Vagina (tissue), 2 donors: ENCODE measurements at regions not wholly inside any gene's neighbourhood (a gene's known extent, or its start where the extent isn't known, plus 50 kb on each side); places are given as distances from the start of the nearest gene placed in this dataset.

Experiments used
- DNase-seq, 2 donors: peaks; one replicate each; pipeline ENCODE4 v3.0.0-alpha.2; 2017; ENCODE audit errors: extremely low spot score in 2 of 2
- H3K27ac ChIP-seq: fragments of 200-600 bp; sonication (generic); one replicate; pipeline ENCODE4 v1.5.1; 2019
- H3K27me3 ChIP-seq: fragments of 200-600 bp; sonication (generic); one replicate; pipeline ENCODE4 v1.5.1; 2019
- H3K36me3 ChIP-seq, 2 donors: fragments of 200-600 bp; sonication (generic); one replicate each; pipeline ENCODE4 v1.5.1; 2017 to 2019
- H3K4me1 ChIP-seq: fragments of 200-600 bp; sonication (generic); one replicate; pipeline ENCODE4 v1.5.1; 2019
- H3K4me3 ChIP-seq, 2 donors: fragments of 200-600 bp; sonication (generic); 1 replicate in 1 of 2; 2 replicates in 1 of 2; pipeline ENCODE4 v1.5.1; 2016 to 2019
- H3K9me3 ChIP-seq: fragments of 200-600 bp; sonication (generic); one replicate; pipeline ENCODE4 v1.5.1; 2019
- CTCF ChIP-seq, 3 experiments: fragments of 450-650 bp in 2 of 3; fragments of 200-600 bp in 1 of 3; sonication (generic) in 1 of 3; IDR thresholded peaks; one replicate each; pipeline ENCODE4 v1.5.1; 2017 to 2019; ENCODE audit warnings: antibody characterized with exemption in 3 of 3, mild to moderate bottlenecking in 2 of 3, moderate library complexity in 2 of 3
- POLR2A ChIP-seq, 2 donors: fragments of 450-650 bp; IDR thresholded peaks; one replicate each; pipeline ENCODE4 v1.6.1; 2017; ENCODE audit warnings: antibody characterized with exemption in 2 of 2, mild to moderate bottlenecking in 2 of 2, moderate library complexity in 2 of 2
- POLR2AphosphoS5 ChIP-seq, 2 donors: sonication (generic); formaldehyde crosslinking; IDR thresholded peaks; one replicate each; pipeline ENCODE4 v1.9.0; 2017; ENCODE audit warnings: antibody characterized with exemption in 2 of 2, mild to moderate bottlenecking in 2 of 2, low read depth in 1 of 2; ENCODE audit not compliant: insufficient read depth in 1 of 2
- intact Hi-C: fragments of 100-400 bp; cut with DNase I; formaldehyde crosslinking; loops from one replicate; pipeline ENCODE4 v1.15.1; 2023

GRCh38 chr10:44244745-44245600 is 139.9 kb downstream of the CXCL12 start:
- Histone ChIP-seq H3K36me3 (no peaks in the 10 kb centered on the region), H3K27ac (no peak overlapping the region), H3K4me3 (no peak overlapping the region), H3K27me3 (no peaks in the 10 kb centered on the region), H3K4me1 (no peaks in the 10 kb centered on the region), H3K9me3 (no peaks in the 10 kb centered on the region)
- TF ChIP-seq POLR2A (IDR thresholded peaks at IDR 0.05) (no peak), POLR2AphosphoS5 (IDR thresholded peaks at IDR 0.05; ENCODE audit: insufficient read depth in 1 of 2, low read depth in 1 of 2) (no peak), CTCF (IDR thresholded peaks at IDR 0.05) (no peak)
- DNase-seq = no peak
- intact Hi-C loops = no loop called here

GRCh38 chr10:44243851-44244510 is 140.9 kb downstream of the CXCL12 start:
- Histone ChIP-seq H3K27me3 (no peaks in the 10 kb centered on the region), H3K4me1 (no peaks in the 10 kb centered on the region), H3K9me3 (no peaks in the 10 kb centered on the region), H3K36me3 (no peaks in the 10 kb centered on the region), H3K27ac (no peak overlapping the region), H3K4me3 (no peak overlapping the region)
- DNase-seq = no peak
- TF ChIP-seq POLR2A (IDR thresholded peaks at IDR 0.05) = no peak
- no peak for TF ChIP-seq CTCF (IDR thresholded peaks at IDR 0.05)
- TF ChIP-seq POLR2AphosphoS5 (IDR thresholded peaks at IDR 0.05; ENCODE audit: insufficient read depth in 1 of 2, low read depth in 1 of 2) = no peak
- intact Hi-C loops = no loop called here

GRCh38 chr10:44242826-44243225 is 142.1 kb downstream of the CXCL12 start:
- H3K36me3 ChIP-seq = no peaks in the 10 kb centered on the region
- intact Hi-C loops = no loop called here
- H3K4me3 ChIP-seq = no peak overlapping the region
- no peaks in the 10 kb centered on the region for H3K9me3 ChIP-seq
- no peak for DNase-seq
- no peak for TF ChIP-seq POLR2AphosphoS5 (IDR thresholded peaks at IDR 0.05; ENCODE audit: insufficient read depth in 1 of 2, low read depth in 1 of 2)
- no peak for TF ChIP-seq CTCF (IDR thresholded peaks at IDR 0.05)
- TF ChIP-seq POLR2A (IDR thresholded peaks at IDR 0.05) = no peak
- no peak overlapping the region for H3K27ac ChIP-seq
- H3K27me3 ChIP-seq = no peaks in the 10 kb centered on the region
- no peaks in the 10 kb centered on the region for H3K4me1 ChIP-seq

GRCh38 chr10:44242091-44242490 is 142.8 kb downstream of the CXCL12 start:
- TF ChIP-seq CTCF (IDR thresholded peaks at IDR 0.05) (no peak), POLR2A (IDR thresholded peaks at IDR 0.05) (no peak), POLR2AphosphoS5 (IDR thresholded peaks at IDR 0.05; ENCODE audit: insufficient read depth in 1 of 2, low read depth in 1 of 2) (no peak)
- H3K4me3 ChIP-seq = no peak overlapping the region
- intact Hi-C loops = no loop called here
- no peaks in the 10 kb centered on the region for H3K4me1 ChIP-seq
- H3K9me3 ChIP-seq = no peaks in the 10 kb centered on the region
- H3K27me3 ChIP-seq = no peaks in the 10 kb centered on the region
- no peaks in the 10 kb centered on the region for H3K36me3 ChIP-seq
- no peak for DNase-seq
- no peak overlapping the region for H3K27ac ChIP-seq
